Middle frontal gyrus (tissue), 1 donor: ENCODE measurements at regions not wholly inside any gene's neighbourhood (a gene's known extent, or its start where the extent isn't known, plus 50 kb on each side); places are given as distances from the start of the nearest gene placed in this dataset.
A peak's percentile ranks its signal among the peaks of the same experiment; 100 is the strongest.

Experiments
- DNase-seq: peaks from one replicate; pipeline ENCODE4 v3.0.0-alpha.2; 2015; ENCODE audit warnings: low spot score; ENCODE audit errors: extremely low spot score

GRCh38 chr20:48283470-48284110 is 498.3 kb upstream of the SULF2 start:
- DNase-seq, result peak; percentile 51

- DNase-seq, result no peak
Measured at GRCh38 chr20:48282591-48283228, 497.4 kb upstream of the SULF2 start.

GRCh38 chr20:48281501-48281900 is 496.2 kb upstream of the SULF2 start:
- no peak for DNase-seq

DNA sequence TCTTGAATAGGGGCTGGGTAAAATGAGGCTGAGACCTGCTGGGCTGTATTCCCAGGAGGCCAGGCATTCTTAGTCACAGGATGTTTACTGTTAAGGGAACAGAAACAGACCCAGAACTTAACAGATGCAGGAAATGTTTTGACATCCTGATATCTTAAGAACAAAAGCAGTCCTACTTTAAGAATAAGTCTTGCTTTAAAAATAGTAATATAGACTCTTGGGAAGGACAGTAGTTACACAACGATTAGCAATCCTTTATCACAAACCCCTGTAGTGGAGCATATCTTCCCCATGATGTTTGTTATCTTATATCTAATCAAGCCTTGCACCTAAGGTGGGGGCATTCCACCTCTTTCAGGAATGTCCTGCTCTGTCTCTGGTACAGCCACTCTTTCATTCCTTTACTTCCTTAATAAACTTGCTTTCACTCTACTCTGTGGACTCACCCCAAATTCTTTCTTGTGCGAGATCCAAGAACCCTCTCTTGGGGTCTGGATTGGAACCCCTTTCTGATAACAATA is 493.7 kb upstream of the SULF2 start:
- no peak for DNase-seq

DNA sequence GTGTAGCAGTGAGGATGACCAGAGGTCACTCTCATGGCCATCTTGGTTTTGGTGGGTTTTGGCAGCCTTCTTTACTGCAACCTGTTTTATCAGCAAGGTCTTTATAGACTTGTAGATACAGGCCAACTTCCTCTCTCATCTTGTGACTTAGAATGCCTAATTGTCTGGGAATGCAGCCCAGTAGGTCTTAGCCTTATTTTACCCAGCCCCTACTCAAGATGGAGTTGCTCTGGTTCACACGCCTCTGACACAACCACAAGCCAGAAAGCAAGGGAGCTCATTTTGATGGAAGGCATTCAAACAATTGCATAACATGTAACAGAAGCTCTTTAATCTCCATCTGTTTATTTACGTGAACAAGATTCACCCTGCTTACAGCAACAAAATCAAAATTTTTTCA is 492.0 kb upstream of the SULF2 start:
- DNase-seq, result no peak

- DNase-seq, result no peak
Measured at GRCh38 chr20:48276021-48276342, 490.7 kb upstream of the SULF2 start.

DNA sequence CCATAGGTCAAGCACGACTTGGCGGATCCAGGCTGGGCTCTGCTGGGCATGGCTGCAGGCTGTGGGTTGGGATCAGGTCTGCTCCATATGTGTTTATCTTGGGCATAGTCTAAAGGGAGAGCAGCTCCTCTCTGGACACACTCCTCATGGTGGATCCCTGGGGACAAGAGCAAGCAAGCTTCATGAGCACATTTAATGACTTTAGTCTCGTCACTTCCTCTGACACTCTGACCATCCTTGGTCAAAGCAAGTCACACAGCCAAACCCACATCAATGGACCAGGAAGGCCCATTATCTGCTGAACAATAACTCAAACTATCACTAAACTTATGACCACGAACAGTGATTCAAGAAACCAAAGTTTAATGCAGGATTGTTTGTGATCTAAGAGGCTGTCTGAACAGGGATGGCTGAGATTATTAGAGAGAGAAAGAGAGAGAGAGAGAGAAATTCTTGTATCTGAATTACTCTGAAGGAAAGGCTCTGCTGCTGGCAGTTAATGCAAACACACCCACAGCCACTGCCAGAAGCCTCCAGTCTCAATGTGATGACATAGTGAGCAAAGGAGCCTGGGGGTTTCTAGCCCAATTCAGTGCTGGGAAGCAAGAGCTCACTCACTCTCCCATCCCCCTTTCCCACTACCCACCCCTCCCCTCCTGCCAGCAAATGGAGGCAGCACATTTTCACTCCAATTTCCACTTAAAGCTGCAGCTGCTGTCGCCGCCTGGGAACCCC is 490.2 kb upstream of the SULF2 start:
- no peak for DNase-seq

- DNase-seq, result no peak
Measured at GRCh38 chr20:48273843-48274242, 488.6 kb upstream of the SULF2 start.

DNA sequence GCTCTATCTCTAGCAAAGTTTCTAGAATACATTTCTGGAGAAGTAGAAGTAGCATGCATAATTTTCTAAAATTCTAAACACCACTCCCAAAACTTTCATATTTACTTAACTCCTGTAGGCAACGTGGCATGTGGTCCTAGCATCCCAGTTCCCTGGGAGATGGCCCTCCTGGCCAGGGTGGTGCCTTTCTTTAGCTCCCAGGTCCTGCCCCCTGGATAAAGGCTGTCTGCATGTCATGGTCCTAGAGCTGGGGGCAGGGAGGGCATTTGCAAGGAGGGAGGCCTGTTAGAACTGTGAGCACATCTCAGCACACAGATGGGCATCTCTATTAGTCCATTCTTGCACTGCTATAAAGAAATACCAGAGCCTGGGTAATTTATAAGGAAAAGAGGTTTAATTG is 485.6 kb upstream of the SULF2 start:
- DNase-seq, result no peak

GRCh38 chr20:48267860-48268633 is 482.8 kb upstream of the SULF2 start:
- no peak for DNase-seq

- DNase-seq, result no peak
Measured at GRCh38 chr20:48266571-48266970, 481.3 kb upstream of the SULF2 start.

- no peak for DNase-seq
Measured at GRCh38 chr20:48265791-48266190, 480.5 kb upstream of the SULF2 start.

GRCh38 chr20:48262955-48263354 is 477.7 kb upstream of the SULF2 start:
- no peak for DNase-seq

- DNase-seq, result no peak
Measured at GRCh38 chr20:48262466-48262865, 477.2 kb upstream of the SULF2 start.

- no peak for DNase-seq
Measured at GRCh38 chr20:48261398-48261910, 476.2 kb upstream of the SULF2 start.

DNA sequence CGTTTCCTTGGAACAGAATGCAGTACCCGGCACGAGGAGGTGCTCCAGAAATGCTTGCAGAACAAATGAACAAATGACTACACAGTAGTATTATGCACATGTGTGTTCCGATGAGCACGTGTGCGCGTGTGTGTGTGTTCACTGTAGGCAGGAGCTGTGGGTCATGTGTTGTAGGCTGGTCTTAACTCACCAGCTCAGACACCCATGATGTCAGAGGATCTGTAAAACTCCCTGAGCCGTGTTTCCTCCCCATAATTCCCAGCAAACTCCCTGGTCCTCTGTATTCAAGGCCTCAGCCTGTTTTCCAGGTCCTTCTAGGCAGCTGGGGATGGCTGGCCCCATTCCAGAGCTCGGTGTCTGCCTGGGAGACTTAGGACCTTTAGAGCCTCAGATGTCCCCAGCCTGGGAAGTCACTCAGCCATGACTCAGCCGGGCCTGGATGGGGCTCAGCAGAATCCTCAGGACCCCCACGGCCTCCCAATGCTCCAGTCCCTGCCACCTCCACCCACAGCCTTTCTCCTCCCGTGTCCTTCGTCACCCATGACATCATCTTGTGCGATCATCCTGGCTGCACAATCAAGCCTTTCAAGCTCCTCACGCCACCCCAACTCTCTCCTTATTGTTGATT is 475.0 kb upstream of the SULF2 start:
- DNase-seq, result no peak

DNA sequence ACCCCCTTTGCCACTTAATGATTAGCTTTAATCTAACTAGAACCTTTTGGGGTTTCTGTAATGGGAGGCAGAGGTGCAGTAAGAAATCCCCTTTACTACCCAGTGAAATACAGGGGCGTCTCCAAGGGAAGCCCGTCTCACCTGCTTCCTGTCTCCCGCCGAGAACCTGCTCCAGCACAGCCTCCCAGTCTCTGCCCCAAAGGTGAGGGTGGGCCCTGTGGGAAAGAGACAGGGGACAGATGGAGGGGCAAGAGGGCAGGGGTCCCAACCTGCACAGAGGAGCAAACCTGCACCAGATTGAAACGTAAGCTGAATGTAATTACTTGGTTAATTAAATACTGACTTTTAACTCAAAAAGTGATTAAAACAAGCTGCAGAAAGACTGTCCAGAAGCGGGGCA is 474.2 kb upstream of the SULF2 start:
- no peak for DNase-seq

GRCh38 chr20:48257833-48258232 is 472.6 kb upstream of the SULF2 start:
- no peak for DNase-seq

DNA sequence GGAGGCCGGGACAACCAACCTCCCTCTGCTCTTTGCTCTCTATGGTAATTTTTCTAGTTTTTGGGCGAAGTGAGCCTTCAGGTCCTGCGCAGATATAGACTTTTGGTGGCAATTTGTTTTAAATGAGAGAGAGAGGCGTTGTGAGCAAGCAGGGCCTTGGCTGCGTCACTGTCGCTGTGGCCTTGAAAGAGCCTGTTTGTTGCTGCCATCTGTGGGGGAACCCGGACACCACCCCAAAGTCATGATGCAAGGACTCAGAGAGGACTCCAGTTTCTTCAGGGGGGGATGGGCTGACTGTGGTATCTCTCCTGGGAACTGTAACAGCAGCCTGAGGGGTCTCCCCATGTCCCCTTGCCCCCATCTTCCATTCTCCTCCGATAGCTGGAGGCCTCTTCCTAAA is 462.7 kb upstream of the SULF2 start:
- no peak for DNase-seq

DNA sequence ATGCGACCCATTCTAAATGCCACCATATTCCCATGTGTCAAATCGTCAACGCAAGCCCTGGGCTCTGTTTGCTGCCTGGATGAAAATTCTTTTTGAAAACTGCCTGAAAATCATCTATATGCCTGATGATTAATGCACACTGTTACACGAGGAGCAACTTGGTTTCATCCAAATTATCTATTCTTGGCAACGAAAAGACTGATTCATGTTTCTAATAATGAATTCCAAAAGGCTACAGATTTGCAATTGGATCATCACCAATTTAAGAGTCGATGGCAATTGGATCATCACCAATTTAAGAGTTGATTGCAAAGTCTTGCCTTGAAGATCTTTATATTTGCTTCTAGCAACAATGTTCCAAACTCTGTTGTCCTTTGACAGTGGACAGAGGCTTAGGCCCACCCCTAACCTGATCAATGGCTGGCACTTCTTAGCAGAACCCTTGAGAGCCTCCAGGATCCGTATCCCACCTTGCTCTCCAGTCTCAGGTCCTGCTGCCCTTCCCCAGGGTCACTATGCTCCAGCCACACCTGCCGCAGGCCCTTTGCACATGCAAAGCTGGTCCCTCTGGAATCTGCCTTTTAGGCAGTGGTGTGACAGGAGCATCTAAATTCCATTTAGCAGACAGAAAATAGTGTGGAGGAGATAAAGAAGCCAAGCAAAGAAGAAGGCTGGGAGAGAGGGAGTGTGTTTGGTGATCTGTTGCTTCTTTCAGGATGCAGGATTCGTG is 460.9 kb upstream of the SULF2 start:
- DNase-seq, result no peak

GRCh38 chr20:48242623-48243022 is 457.3 kb upstream of the SULF2 start:
- no peak for DNase-seq
